Activated T-helper 9 cell treated with anti-CD3 and anti-CD28 coated beads, Interleukin-2, amount 50 U/mL, for 16 hours (primary cell): ENCODE measurements at regions not wholly inside any gene's neighbourhood (a gene's known extent, or its start where the extent isn't known, plus 50 kb on each side); places are given as distances from the start of the nearest gene placed in this dataset.
A peak's percentile ranks its signal among the peaks of the same experiment; 100 is the strongest.
"Not testable (repeated sequence)": the region's sequence is repeated elsewhere in the genome, so short reads cannot be mapped to it uniquely, and the experiment has no call there.

Experiments
- DNase-seq: peaks from one replicate; pipeline ENCODE4 v3.0.0-alpha.2; 2020; ENCODE audit warnings: low read depth

DNA sequence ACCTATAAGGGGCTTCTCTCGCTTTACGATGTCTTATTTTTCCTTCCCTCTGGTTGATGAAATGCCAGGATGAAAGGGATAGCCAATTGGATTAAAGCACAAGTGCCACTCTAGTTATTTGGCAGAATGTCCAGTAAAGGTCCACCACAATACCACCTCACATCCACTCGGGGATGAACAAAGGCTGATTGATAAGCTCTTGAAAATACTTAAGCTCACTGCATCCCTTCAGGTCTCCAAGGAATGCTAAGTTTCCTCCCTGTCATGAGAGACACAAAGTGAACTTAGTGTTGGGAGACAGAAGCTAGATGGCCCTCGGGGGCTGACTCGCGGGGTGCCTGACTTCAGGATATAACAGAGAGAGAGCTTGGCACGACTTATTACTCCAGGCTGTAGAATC, 185.9 kb upstream of the ZNF644 start:
- not testable (repeated sequence) for DNase-seq

DNA sequence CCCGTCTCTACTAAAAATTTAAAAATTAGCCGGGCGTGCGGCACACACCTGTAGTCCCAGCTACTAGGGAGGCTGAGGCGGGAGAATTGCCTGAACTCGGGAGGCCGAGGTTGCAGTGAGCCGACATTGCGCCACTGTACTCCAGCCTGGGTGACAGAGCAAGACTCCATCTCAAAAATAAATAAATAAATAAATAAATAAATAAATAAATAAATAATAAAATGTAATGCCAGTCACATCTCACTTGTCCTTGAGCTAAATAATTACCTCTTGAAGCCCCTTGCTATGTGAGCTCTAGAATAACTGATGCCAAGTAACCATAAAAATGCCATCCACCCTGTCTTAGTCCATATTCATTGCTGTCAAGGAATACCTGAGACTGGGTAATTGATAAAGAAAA, 182.3 kb upstream of the ZNF644 start:
- DNase-seq = not testable (repeated sequence)

DNA sequence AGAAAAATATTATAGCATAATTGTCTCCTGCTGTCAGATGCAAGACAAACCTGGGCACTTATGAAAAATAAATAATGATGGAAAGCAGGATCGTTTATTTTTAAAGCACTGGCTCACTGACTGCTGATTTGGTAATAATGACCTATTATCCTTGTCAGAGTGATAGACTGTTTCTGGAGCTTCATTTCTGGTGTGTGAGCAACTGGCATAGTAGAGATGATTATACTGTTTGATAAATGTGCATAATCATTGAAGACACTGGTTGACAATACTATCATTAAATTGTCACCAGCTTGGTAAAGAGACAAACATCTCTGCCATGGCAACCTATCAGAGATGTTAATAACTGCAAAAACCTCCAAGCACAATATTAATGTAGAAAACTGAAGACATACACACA, 179.9 kb upstream of the ZNF644 start:
- DNase-seq = no peak

DNA sequence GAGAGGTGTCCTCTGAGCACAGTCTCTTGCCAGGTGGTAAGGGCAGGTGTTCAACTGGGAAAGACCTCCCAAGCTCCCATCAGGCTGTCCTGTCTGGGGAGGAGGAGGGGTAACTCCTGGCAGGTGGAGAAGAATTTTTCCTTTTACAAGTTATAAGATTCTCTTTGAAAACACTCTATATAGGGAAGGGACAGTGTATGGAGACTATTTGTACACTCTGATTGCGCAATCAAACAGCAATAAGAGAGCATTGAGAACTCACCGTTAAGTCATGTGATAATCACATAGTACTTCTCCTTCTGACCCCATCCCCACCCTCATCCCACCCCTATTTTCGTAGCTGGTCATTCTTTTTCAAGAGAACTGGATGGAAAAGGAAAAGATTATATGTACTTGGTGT, 179.3 kb upstream of the ZNF644 start:
- DNase-seq = no peak

DNA sequence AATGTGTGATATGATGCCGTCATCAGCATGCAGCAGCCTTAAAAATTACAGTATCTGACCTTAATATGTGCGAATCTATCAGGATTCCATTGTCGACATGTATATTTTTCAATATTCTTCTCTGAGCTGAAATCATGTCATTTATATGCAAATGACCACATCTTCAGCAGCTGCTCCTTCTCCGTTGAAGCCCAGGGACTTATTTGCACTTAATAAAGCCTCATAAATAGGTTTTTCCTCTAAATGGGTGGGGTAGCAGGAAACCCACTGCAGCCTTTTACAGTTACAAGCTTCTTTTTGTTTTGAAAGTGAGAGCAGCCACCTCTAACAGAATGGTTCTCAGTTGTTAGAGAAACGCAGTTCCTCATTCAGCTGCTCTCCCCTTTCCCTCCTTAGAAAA, 178.8 kb upstream of the ZNF644 start:
- DNase-seq = no peak

DNA sequence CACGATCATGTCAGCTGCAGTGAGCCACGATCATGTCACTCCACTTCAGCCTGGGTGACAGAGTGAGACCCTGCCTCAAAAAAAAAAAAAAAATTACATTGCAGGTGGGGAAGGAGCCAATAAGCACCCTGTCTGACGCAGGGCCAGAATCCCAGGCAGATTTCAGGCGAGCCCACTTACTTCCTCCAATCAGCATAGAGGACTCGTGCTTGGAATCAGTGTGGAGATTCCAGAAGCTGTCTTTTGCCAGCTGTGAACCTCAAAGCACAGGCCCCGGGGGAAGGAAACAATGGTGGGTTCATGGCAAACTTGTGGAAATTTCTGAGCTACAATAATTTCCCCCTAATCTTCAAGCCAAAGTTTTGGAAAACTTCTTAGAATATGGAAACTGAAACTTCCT, 178.2 kb upstream of the ZNF644 start:
- no peak for DNase-seq

DNA sequence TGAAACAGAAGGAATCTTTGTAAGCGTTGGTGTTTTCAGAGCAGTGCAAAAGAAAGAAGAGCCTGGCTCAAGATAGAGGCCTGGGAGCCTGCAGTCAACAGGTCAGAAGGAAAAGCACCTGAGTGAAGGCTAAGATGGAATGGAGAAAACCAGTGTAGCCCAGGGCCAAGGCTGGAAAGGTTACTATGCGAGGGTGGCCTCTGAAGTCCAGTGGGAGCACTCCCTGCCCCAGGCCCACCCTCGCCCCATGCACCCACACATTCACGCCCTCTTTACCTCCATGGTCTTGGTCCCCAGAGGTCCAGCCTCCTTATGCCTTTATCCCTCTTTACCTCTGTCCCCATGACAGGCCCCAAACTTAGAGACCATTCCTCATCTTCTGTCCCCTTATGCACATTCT, 169.2 kb upstream of the ZNF644 start:
- no peak for DNase-seq

DNA sequence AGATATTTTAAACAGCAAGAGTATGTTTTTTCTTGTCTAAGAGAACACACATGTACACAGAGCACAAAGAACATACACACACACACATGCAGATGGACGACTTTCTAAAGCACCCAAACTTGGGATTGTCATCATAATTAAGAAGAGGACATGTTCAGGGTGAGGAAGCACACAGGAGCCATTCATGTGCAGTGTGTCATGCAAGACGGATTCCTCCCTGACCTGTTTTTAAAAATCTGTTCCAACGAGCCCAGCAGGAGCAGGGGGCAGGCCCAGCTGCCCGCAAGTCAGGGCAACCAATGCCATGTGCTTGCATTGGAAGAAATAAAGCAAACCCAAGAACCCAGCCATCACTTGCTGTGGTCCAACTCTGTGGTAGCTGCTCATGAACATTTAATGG, 167.3 kb upstream of the ZNF644 start:
- no peak for DNase-seq

DNA sequence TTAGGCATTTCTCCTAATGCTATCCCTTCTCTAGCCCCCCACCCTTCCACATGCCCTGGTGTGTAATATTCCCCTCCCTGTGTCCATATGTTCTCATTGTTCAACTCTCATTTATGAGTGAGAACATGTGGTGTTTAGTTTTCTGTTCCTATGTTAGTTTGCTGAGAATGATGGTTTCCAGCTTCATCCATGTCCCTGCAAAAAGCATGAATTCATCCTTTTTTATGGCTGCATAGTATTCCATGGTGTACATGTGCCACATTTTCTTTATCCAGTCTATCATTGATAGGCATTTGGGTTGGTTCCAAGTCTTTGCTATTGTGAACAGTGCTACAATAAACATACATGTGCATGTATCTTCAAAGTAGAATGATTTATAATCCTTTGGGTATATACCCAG, 161.0 kb upstream of the ZNF644 start:
- DNase-seq = not testable (repeated sequence)

DNA sequence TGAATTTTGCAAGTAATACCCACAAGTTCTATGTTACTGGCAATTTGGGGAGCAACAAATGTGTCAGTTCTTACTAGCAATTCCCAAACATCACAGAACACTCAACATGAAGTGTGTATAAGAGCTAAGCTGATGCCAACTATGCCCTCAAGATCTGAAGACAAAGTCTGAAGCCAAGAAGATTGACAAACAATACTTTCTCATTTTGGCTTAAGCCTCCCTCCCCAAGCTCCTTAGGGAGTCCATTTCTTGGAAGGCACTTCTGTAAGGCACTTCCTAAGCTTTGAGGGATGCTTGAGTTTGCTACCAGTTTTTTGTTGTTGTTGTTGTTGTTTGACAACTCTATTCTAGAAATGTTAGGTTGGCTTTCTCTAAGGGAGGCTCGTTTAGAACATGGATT, 154.4 kb upstream of the ZNF644 start:
- DNase-seq = no peak

DNA sequence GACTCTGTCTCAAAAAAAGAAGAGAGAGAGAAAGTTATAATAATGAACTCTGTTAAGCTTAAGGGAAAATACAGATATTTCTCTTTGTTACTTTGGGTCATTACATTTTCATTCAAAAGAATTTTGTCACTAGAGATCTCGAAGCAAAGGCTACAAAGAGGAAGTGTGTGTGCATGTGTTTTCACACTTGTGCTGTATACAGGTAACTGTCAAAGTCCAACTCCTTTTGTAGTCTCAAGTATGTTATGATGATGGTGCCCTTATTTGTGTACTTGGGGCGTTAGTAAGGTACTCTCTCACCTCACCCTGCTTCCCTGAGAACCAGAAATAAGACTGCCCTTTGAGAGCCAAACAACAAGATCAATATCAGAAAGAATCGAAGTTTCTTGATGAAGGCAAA, 152.9 kb upstream of the ZNF644 start:
- DNase-seq = no peak

DNA sequence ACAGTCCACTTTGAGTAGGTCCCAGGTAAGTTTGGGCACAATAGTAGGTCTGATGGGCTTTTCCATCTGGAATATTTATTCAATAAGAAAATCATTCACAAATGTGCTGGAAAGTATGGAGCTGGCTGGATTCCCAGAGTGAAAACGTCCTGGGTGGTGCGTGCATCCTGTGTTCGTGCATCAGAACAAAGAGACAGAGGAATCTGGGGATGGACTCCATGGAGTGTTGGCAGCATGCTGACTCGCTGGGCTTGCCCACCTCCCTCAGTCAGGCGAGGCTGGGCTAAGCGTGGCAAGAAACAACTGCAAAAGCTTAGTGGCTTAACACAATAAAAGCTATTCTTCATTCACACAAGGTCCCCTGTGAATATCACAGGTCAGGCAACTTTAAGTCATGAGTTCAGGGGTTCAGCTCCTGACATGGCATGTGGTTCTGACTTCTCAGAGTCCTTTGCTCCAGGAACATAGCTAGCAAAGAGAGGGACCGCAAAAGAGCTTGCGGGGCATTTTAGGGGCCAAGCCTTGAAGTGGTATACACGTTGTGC, 151.6 kb upstream of the ZNF644 start:
- no peak for DNase-seq

DNA sequence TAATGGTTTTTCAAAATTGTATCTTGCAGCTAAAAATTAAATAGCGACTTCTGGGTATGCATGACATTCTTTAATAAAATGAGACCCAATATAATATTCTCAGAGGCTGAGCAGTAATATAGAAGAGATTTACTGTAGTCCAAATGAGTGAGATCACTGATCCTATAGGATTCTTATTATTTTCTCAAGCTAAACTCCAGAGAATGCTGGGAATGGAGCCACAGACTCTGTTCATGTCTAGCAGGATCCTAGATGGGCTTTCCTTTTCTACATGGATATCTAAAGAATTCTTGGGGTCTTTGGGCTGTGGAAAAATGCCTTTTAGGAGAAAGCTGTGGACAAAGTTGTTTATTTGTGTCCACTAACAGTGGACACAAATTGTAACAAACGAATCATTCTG, 150.7 kb upstream of the ZNF644 start:
- no peak for DNase-seq

DNA sequence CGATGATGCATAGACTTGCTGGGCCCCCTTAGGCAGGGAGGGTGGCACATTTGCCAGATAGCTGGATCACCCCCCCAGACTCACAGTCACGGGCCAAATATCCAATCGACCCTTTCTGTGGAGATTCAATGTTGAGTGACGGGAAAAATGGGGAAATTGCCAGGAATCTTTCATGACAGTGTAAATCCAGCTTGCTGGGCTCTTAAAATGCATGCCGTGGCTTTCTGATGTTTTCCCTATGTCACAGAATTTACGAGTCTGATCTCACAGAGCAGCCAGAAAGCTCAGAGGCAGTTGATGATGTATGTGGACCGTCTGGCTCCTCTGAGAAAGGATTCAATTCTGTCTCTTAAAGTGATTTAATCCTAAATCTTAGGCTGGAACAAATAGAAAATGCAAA, 150.1 kb upstream of the ZNF644 start:
- DNase-seq = no peak

DNA sequence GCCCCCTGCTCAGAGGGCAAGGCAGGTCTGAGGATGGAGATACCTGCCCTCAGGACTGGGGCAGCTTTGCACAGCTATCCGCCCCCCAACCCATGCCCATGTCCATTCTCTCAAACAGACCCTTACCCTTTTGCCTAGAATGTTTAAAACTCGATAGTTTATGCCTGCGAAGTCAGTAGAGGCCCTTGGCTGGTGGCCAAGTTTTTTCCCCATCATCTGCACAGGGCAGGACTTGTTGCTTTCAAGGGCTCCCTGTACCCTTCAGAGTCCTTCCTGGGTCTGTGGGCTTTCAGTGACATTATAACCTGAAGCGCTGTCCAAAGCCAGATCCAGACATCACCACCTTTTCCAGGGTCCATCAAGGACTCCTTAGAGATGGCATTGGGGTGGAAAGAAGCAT, 148.7 kb upstream of the ZNF644 start:
- no peak for DNase-seq

DNA sequence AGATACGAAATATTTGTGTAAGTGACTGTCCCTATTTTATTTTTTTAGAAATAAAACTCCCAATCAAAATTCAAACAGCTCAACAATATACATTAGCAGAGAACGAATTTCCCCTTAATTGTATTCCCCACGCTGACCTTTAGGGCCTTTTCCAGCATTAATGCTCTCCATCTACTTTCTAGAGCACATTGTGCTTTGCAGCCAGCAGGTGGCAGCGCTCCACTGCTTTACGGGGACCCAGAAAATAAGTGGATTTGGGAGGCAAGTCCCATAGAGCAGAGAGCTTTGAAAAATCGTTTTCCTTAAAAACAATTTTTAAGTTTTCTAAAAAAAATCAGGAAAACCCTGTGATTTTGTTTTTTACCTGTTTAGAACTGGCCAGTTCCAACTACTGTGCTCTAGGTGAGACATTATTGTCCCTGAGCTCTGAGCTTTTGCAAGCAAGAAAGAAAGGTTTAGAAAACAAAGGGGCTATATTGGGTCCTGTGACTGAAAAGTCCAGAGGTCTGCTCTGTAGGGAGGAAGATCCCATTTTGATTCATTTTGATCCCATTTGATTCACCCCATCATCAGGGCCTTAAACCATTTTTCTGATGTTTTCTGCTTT, 144.4 kb upstream of the ZNF644 start:
- no peak for DNase-seq

DNA sequence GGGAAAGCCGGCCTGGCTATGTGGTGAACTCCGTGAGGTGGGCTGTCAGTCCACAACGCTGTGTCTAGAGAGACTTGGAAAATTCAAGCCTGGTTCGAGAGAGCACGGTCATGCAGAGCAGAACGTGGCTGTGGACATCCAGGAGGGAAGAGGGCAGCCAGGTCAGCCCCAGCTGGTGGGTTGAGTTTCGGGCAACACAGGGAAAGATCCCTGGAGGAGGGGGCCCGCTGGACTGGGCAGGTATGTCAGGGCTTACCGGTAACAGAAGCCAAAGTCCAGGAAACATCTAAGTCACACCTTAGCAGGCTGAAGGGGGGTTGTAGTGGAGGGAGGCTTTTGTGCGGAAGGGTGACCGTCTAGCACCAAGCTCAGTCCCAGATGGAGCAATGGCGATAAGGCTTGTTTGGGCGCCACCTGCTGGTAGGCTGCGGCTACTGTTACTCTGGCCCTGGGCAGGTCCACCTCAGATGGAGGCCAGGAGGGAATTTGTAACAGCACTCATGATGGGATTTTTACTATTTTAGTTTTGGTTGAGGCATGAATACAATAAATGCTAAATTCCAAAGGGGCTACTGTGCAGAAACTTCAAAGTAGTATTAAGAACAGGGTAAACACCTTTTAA, 143.3 kb upstream of the ZNF644 start:
- DNase-seq = peak; percentile 49

DNA sequence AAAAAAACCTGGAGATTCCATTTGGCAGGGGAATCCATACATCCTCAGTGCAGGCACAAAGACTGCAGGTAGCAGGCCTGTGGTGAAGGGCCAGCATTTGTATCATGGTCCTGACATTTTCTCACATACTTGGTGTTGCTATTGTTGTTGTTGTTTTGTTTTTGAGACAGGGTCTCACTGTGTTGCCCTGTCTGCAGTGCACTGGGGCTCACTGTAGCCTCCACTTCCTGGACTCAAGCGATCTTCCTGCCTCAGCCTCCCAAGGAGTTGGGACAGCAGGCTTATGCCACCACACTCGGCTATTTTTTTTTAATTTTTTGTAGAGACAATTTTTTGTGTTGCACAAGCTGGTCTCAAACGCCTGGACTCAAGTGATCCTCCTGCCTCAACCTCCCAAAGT, 140.8 kb upstream of the ZNF644 start:
- DNase-seq = no peak

DNA sequence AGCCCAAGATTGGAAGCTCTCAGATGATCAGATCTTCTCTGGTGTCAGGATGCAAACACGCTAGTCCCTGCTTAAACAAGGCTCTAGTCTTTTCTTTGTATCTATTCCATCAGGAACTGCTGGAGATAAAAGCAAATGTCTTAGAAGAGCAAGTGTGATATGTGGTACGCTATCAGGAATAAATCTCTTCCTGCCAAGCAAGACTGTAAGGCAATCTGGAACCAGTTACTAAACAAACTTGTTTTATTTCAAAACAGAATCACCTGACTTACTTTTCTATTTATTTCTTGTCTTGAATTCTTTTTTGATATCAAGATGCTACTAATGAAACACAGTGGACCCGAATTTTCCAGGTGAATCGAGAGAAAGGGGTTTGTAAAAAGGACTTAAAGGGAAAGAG, 139.9 kb upstream of the ZNF644 start:
- no peak for DNase-seq

DNA sequence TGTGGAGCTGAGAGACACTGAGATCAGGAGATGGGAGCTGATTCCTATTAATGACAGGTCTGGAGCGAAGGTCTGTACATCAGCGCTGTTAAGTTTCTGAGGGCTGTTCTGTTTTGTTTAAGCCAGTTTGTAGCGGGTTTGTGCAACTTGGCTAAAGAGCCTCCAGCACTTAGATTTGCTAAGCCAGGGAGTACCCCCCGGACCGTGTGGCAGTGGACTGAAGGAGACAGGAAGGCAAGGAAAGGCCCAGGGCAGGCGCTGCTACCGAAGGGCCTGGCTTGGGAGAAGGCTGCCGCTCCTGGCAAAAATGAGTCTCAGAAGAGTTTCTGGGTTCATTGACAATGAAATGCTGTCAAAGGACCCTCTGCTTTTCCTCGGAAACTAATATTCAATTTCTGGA, 139.3 kb upstream of the ZNF644 start:
- DNase-seq = no peak

DNA sequence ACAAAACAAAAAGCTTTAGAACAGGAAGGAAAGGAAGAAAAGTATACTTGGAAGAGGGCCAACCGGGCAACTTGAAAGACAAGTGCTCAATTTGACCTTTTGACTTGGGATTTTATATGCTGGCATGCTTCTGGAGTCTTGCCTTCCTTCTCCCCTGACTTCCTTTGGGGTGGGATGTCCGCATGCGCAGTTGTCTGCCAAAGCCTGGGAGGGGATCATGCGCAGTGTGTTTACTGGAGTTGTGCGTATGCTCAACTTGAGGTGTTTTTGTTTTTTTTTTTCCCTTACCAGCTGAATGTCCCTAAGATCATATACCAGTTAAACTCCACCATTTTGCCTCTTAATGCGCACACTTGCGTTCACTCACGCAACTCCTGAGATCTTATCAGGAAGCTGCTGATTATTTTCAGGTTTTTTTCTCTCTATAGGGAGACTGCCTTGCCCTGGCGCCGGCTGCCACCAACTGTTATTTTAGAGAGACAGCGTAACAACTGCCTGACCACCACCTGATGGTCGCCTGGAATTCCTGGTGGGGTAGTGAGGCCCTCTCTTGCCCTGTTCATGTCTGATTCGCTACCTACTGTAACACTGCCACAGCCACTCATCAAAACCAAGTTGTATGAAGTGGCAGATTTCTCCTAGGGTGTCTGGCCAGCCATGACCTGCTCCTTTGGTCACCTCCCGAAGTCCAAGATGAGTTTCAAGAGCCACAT, 138.7 kb upstream of the ZNF644 start:
- no peak for DNase-seq

DNA sequence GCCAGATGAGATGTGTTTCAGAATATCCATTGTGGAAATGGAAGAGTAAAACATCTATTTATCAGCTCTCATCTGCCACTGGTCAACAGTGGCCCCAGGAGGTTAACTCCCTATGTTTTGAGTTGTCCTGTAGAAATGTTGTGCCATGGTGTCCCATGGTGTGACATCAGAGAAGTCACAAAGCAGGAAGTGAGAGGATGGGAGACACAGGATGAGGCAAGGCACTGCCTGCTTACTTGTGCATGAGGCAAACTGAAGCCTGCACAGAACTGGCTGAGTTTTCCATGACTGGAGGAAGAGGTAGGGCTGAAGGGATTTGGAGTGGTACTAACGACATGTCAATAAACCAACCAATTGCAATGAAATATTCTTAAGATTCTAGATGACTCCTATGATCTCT, 131.5 kb upstream of the ZNF644 start:
- no peak for DNase-seq

DNA sequence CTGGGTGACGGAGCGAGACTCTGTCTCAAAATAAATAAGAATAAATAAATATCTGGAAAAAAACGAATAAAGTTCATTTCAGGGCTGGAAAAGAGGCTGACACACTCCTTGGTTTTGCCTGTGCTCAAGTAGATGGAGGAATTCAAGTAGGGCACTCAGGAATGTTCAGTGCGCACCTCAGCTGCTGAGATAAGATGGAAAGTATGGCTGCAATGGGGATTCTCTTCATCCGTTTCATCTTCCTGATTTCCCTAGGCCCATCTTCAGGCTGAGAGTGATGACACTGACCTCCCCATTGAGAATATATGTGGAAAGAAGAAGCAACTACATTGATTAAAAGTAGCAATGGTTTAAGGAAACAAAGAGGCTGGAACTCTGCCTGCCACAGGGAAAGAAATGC, 130.5 kb upstream of the ZNF644 start:
- DNase-seq = no peak

DNA sequence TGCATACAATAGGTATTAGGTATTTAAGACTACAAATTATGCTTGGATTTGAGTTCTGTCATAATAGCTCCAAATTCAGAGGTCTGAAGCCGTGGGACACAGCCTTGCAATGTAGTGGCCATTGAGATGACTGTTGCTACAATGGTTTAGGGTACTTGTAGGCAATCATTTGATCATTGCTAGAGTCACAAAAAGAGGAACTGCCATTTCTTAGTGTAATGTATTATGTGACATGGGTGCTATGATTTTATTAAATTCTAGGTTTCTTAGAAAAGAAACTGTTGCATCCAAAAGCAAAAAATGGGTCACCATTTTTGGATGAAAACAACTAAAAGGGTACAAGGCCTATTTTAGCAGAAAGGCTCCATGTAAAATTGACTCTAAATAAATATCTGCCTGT, 129.9 kb upstream of the ZNF644 start:
- no peak for DNase-seq
